ENCODE measurements at regions not wholly inside any gene's neighbourhood (a gene's known extent, or its start where the extent isn't known, plus 50 kb on each side); places are given as distances from the start of the nearest gene placed in this dataset.
"Not testable (repeated sequence)": the region's sequence is repeated elsewhere in the genome, so short reads cannot be mapped to it uniquely, and the experiment has no call there.

GRCh38 chr1:204758601-204759000, 73.1 kb upstream of the LRRN2 start:
- in situ Hi-C loops (cut with HindIII; ENCODE audit: low pct_unique_long_range_greater_than_20kb, low sequenced_read_pairs): no loop called here
- no peak for TF ChIP-seq JUND (IDR thresholded peaks at IDR 0.05; ENCODE audit: low read depth)
- peak in 1 of 2 experiments; percentile 93 for DNase-seq (ENCODE audit: low read depth in 1 of 2, low spot score in 1 of 2)

GRCh38 chr1:204760350-204760749, 74.8 kb upstream of the LRRN2 start:
- DNase-seq (ENCODE audit: low read depth in 1 of 2, low spot score in 1 of 2): peak in 1 of 2 experiments; percentile 57
- TF ChIP-seq JUND (IDR thresholded peaks at IDR 0.05; ENCODE audit: low read depth): no peak
- in situ Hi-C loops (cut with HindIII; ENCODE audit: low pct_unique_long_range_greater_than_20kb, low sequenced_read_pairs): no loop called here

GRCh38 chr1:204760757-204761156, 75.2 kb upstream of the LRRN2 start:
- no peak for DNase-seq (ENCODE audit: low read depth in 1 of 2, low spot score in 1 of 2)
- TF ChIP-seq JUND (IDR thresholded peaks at IDR 0.05; ENCODE audit: low read depth): no peak
- in situ Hi-C loops (cut with HindIII; ENCODE audit: low pct_unique_long_range_greater_than_20kb, low sequenced_read_pairs): no loop called here

GRCh38 chr1:204763773-204764427, 78.4 kb upstream of the LRRN2 start:
- in situ Hi-C loops (cut with HindIII; ENCODE audit: low pct_unique_long_range_greater_than_20kb, low sequenced_read_pairs): no loop called here
- TF ChIP-seq JUND (IDR thresholded peaks at IDR 0.05; ENCODE audit: low read depth): no peak
- peak; percentile 50 to 91 for DNase-seq (ENCODE audit: low read depth in 1 of 2, low spot score in 1 of 2)

DNA sequence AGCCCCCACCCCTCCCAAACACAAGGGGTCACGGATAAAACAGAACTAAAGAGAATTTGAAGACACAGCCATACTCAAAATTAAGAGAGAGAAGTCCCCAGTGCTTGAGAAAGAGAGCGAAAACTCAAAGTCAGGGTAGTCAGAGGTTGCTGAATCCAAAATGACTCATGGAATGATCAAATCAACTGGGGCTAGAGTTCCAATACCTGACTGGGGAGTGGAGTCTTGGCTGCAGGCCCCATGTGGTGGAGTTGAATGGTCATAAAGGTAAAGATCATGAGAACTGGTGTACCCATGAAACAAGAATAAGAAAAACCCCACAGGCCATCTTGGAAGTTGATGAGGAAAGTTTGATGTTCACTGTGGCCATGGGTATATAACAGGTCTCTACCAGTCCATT, 84.5 kb upstream of the LRRN2 start:
- DNase-seq (ENCODE audit: low read depth in 1 of 2, low spot score in 1 of 2): no peak
- in situ Hi-C loops (cut with HindIII; ENCODE audit: low pct_unique_long_range_greater_than_20kb, low sequenced_read_pairs): no loop called here
- TF ChIP-seq JUND (IDR thresholded peaks at IDR 0.05; ENCODE audit: low read depth): no peak

- DNase-seq (ENCODE audit: low read depth in 1 of 2, low spot score in 1 of 2): no peak
- TF ChIP-seq JUND (IDR thresholded peaks at IDR 0.05; ENCODE audit: low read depth): no peak
- in situ Hi-C loops (cut with HindIII; ENCODE audit: low pct_unique_long_range_greater_than_20kb, low sequenced_read_pairs): no loop called here
These were observed 85.8 kb upstream of the LRRN2 start for GRCh38 chr1:204771358-204771757.

- DNase-seq (ENCODE audit: low read depth in 1 of 2, low spot score in 1 of 2): no peak
- in situ Hi-C loops (cut with HindIII; ENCODE audit: low pct_unique_long_range_greater_than_20kb, low sequenced_read_pairs): no loop called here
- no peak for TF ChIP-seq JUND (IDR thresholded peaks at IDR 0.05; ENCODE audit: low read depth)
These were observed 87.7 kb upstream of the LRRN2 start for GRCh38 chr1:204773246-204773645.

GRCh38 chr1:204775546-204775945, 90.0 kb upstream of the LRRN2 start:
- TF ChIP-seq JUND (IDR thresholded peaks at IDR 0.05; ENCODE audit: low read depth): no peak
- no peak for DNase-seq (ENCODE audit: low read depth in 1 of 2, low spot score in 1 of 2)
- in situ Hi-C loops (cut with HindIII; ENCODE audit: low pct_unique_long_range_greater_than_20kb, low sequenced_read_pairs): no loop called here

GRCh38 chr1:204777591-204777990, 92.1 kb upstream of the LRRN2 start:
- no peak for DNase-seq (ENCODE audit: low read depth in 1 of 2, low spot score in 1 of 2)
- no peak for TF ChIP-seq JUND (IDR thresholded peaks at IDR 0.05; ENCODE audit: low read depth)
- in situ Hi-C loops (cut with HindIII; ENCODE audit: low pct_unique_long_range_greater_than_20kb, low sequenced_read_pairs): no loop called here

GRCh38 chr1:204780630-204781029, 90.0 kb upstream of the NFASC start:
- no peak for DNase-seq (ENCODE audit: low read depth in 1 of 2, low spot score in 1 of 2)
- TF ChIP-seq JUND (IDR thresholded peaks at IDR 0.05; ENCODE audit: low read depth): no peak
- in situ Hi-C loops (cut with HindIII; ENCODE audit: low pct_unique_long_range_greater_than_20kb, low sequenced_read_pairs): no loop called here

GRCh38 chr1:204782118-204782700, 88.5 kb upstream of the NFASC start:
- in situ Hi-C loops (cut with HindIII; ENCODE audit: low pct_unique_long_range_greater_than_20kb, low sequenced_read_pairs): no loop called here
- TF ChIP-seq JUND (IDR thresholded peaks at IDR 0.05; ENCODE audit: low read depth): no peak
- no peak for DNase-seq (ENCODE audit: low read depth in 1 of 2, low spot score in 1 of 2)

GRCh38 chr1:204785023-204785422, 85.6 kb upstream of the NFASC start:
- in situ Hi-C loops (cut with HindIII; ENCODE audit: low pct_unique_long_range_greater_than_20kb, low sequenced_read_pairs); DNase-seq (ENCODE audit: low read depth in 1 of 2, low spot score in 1 of 2): not testable (repeated sequence)

DNA sequence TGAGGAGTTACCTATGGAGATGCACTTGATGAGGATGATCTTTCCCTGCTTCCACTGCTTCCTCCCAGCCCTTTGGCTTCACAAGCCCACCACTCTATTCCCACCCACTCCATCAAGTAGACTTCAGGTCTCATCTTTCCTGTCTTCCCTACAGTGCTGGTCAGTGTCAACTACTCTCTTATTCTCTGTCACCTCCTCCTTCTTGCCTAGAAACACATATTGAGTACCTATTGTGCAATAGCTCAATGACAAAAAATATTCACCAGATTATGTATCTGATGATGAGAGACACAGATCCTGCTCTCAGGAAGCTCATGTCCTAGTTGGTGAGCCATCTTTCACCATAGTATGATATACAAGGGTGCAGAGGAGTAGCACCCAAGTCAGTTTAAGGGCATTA, 82.2 kb upstream of the NFASC start:
- in situ Hi-C loops (cut with HindIII; ENCODE audit: low pct_unique_long_range_greater_than_20kb, low sequenced_read_pairs): no loop called here
- no peak for DNase-seq (ENCODE audit: low read depth in 1 of 2, low spot score in 1 of 2)
- no peak for TF ChIP-seq JUND (IDR thresholded peaks at IDR 0.05; ENCODE audit: low read depth)
